ENCODE measurements at regions not wholly inside any gene's neighbourhood (a gene's known extent, or its start where the extent isn't known, plus 50 kb on each side); places are given as distances from the start of the nearest gene placed in this dataset.

DNA sequence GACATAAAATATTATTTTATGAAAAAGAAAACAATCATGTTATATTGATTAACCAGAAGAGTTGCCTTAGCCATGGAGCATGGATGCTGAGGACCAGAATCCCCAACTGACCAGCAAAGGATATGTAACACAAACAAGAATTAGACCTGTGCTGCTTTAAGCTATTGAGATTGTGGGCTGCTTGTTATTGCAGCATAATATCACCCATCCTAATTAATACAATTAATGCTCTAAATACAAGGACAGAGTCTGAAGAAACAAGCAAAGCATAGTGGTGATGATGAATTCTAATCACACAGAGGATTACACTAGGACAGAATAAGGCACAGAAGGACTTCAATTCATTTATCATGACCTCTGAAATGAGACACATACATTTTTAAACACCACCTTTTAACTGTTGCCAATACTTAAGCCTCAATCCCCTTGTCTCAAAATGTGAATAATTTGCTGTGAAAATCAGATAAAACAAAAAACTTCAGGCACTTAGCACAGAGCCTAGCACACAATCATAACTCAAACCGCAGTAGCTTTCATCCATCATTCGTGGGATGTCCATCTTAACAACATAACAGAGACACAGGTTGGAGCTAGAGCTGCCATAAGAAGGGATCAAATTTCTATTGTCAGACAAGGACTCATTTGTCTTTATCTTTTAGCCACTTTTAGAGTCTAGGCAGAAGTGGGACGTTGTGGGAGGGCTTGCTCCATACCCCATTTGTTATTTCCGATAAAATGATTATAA, 449.6 kb upstream of the DCN start:
- TF ChIP-seq, protein P1, sequence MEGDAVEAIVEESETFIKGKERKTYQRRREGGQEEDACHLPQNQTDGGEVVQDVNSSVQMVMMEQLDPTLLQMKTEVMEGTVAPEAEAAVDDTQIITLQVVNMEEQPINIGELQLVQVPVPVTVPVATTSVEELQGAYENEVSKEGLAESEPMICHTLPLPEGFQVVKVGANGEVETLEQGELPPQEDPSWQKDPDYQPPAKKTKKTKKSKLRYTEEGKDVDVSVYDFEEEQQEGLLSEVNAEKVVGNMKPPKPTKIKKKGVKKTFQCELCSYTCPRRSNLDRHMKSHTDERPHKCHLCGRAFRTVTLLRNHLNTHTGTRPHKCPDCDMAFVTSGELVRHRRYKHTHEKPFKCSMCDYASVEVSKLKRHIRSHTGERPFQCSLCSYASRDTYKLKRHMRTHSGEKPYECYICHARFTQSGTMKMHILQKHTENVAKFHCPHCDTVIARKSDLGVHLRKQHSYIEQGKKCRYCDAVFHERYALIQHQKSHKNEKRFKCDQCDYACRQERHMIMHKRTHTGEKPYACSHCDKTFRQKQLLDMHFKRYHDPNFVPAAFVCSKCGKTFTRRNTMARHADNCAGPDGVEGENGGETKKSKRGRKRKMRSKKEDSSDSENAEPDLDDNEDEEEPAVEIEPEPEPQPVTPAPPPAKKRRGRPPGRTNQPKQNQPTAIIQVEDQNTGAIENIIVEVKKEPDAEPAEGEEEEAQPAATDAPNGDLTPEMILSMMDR (IDR thresholded peaks at IDR 0.05), result no peak
- no peak for TF ChIP-seq POLR2AphosphoS5 (IDR thresholded peaks at IDR 0.05)
